A673 (cell line): ENCODE measurements at regions not wholly inside any gene's neighbourhood (a gene's known extent, or its start where the extent isn't known, plus 50 kb on each side); places are given as distances from the start of the nearest gene placed in this dataset.

Experiments
- EZH2 ChIP-seq: fragments of 200-600 bp; sonication (generic); IDR thresholded peaks from 2 replicates; pipeline ENCODE4 v1.6.1; 2017; ENCODE audit warnings: borderline replicate concordance, low read depth, mild to moderate bottlenecking, mixed read lengths, antibody characterized with exemption, low read length; ENCODE audit not compliant: poor library complexity, severe bottlenecking
- TF ChIP-seq, protein P1 (sequence below): fragments of 300-800, 200-600 bp; sonication (generic); conservative IDR thresholded peaks from 2 replicates; pipeline ENCODE4 v1.5.1; 2017; ENCODE audit warnings: low read depth, mild to moderate bottlenecking, antibody characterized with exemption, low read length, moderate library complexity, mixed read lengths

DNA sequence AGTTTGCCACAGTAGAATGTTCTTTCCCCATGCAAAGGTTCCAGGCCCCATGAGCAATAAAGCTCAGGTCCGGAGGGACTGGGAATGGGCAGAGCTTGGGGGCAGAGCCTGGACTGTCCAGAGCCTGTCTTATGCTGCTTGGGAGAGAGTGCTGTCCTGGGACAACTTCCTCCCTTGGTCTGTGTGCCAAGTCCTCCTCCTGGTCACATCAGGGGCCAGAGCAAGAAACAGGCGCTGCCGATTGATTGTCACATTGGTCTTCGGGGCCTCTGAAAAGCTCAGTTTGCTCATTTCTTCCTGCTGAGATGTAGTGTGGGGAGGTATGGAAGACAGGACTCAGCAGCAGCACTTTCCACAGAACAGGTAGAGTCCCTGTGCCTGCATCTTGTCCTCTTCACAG is 54.0 kb upstream of the FCN1 start:
- TF ChIP-seq, protein P1, sequence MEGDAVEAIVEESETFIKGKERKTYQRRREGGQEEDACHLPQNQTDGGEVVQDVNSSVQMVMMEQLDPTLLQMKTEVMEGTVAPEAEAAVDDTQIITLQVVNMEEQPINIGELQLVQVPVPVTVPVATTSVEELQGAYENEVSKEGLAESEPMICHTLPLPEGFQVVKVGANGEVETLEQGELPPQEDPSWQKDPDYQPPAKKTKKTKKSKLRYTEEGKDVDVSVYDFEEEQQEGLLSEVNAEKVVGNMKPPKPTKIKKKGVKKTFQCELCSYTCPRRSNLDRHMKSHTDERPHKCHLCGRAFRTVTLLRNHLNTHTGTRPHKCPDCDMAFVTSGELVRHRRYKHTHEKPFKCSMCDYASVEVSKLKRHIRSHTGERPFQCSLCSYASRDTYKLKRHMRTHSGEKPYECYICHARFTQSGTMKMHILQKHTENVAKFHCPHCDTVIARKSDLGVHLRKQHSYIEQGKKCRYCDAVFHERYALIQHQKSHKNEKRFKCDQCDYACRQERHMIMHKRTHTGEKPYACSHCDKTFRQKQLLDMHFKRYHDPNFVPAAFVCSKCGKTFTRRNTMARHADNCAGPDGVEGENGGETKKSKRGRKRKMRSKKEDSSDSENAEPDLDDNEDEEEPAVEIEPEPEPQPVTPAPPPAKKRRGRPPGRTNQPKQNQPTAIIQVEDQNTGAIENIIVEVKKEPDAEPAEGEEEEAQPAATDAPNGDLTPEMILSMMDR: no peak
- no peak for TF ChIP-seq EZH2
